ENCODE measurements at regions not wholly inside any gene's neighbourhood (a gene's known extent, or its start where the extent isn't known, plus 50 kb on each side); places are given as distances from the start of the nearest gene placed in this dataset.

- FAIRE-seq: no peak
Measured at GRCh38 chr16:82497139-82497538, 129.6 kb upstream of the CDH13 start.

GRCh38 chr16:82488460-82488859, 138.3 kb upstream of the CDH13 start:
- no peak for FAIRE-seq

DNA sequence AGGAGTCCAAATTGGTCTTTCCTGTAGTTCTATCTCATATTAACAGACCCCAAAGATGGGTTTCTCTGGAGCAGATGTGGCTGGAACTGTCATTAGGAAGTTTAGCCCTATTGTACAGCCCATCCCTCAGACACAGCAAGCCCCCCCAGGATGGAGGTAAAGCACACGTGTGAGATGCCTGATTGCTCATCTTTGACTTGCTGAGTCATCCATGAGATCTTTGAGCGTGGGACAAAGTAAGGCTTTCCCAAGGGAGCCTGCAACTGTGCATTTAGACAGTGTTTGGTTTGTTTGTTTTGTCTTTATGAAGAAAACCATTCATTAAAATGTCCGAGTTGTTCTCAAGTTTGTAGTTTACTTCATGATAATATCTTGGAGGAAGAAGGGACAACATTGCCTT, 145.3 kb upstream of the CDH13 start:
- FAIRE-seq: no peak

GRCh38 chr16:82476786-82477185, 150.0 kb upstream of the CDH13 start:
- FAIRE-seq: no peak

DNA sequence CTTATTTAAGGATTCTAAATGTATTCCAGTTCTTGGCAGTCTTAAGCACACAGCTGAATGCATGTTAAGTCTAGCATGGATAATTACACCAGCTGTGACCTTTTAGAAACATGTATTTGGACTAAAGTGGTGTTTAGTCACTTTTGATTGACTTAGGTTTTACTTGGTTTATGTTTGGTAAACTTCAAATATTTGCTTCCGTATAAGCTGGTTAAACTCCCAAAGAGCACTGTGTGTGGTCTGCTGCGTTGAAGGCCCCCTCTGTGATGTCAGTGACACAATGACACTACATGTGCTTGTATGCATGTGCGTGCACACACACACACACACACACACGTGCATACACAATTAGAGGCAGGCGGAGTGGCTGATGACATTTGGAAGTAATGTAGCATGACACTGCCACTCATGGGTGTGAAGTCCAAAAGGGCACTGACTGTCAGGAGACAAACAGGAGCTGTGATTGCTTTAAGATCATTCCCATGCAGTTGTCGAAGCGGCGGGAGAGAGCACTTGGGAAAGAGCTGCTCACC, 156.1 kb upstream of the CDH13 start:
- FAIRE-seq: no peak

GRCh38 chr16:82470016-82470415, 156.8 kb upstream of the CDH13 start:
- FAIRE-seq: no peak

GRCh38 chr16:82464187-82464586, 162.6 kb upstream of the CDH13 start:
- FAIRE-seq: no peak

GRCh38 chr16:82460766-82461165, 166.0 kb upstream of the CDH13 start:
- FAIRE-seq: no peak

DNA sequence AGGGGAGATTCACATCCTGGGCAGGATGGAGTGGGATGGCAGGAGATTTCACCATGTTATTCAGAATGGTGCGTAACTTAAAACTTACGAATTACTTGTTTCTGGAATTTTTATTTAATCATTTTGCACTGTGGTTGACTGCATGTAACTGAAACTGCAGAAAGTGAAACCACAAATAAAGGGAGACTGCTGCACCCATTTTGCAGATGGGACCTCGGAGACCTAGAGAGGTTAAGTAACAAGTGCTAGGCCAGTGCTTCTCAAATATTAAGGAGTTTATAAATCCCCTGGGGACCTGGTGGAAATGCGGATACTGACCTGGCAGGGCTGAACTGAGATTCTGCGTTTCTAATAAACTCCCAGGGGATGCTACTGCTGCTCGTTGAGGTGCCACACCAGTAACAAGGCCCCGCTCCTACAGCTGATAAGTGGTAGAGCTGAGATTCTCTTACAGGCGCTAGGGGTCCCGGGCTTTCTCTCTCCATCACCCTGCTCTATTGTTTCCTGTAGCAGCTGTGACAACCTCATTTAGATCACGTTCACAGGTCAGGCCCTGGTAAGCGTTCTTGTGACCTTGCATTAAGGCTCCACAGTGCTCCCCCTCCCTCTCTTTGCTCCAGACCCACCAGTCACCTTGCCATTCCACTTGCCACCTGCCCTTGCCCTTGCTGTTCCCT, 167.1 kb upstream of the CDH13 start:
- no peak for FAIRE-seq

DNA sequence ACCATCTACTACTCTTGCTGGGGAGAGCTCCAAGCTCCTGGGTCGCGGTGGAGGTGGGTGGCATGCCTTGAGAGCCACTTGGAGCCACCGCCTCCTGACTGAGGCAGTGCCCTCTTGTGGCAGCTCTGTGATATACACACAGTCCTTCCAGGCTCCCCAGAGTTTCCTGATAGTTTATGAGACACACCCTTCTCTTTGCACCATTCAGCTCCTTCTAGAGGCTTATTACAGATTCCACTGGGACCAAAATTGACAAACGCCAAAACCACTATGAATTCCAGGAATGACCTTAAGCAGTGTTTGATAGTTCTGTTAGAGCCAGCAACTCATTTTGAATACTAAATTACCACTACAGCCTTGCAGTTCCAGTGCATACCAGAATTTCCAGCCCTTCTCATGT, 170.1 kb upstream of the CDH13 start:
- no peak for FAIRE-seq

DNA sequence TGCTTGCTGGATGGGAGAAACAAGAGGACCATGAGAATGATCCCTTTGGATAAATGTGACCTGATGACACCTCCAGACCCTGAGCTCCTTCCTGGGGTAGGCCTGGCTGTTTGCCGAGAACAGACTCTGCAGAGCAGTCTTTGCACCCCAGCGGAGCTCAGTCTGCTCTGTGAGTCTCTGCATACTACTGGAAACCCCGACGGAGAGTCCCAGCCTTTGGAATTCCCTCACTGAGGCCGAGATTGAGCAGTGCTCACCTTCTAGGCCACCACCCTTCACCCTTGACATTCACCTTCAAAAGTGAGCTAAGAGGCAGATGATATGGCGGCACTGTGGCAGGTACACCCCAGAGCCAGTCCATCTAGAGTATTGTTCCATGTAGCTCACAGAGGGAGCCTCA, 172.2 kb upstream of the CDH13 start:
- FAIRE-seq: no peak

GRCh38 chr16:82454152-82454551, 172.6 kb upstream of the CDH13 start:
- FAIRE-seq: no peak

DNA sequence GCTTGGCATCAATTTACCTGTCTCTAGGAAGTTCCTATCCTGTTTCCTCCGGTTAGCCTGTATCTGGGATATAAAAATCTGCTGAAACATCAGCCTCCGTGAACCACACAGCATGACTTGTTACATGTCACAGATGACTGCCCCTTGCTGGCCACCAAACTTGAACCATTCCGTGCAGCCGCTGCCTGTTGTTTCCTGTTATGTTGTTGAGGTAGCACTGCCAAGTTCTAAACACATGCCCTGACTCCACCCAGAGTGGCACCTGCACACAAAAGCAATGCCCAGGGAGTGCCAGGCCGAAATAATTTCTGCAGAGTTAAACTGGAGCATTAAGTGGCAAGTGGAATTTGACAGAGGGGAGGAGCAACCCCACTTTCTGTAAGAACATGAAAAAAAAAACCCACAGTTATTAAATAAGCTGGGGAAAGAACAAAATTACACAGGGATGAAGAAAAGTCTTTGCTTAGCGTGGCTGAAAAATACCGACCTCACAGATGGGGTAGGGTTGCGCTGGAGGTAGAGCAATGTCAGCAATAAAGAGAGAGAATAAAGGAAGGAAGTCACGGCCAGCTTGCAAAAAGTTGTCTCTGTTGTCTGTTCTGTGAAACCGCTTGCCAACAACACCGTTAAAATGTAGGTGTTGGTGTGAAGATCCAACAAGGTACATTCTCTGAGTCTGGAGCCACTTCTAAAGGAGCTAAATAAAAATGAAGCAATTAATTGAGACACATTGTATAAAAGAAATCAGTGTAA, 174.6 kb upstream of the CDH13 start:
- FAIRE-seq: no peak

DNA sequence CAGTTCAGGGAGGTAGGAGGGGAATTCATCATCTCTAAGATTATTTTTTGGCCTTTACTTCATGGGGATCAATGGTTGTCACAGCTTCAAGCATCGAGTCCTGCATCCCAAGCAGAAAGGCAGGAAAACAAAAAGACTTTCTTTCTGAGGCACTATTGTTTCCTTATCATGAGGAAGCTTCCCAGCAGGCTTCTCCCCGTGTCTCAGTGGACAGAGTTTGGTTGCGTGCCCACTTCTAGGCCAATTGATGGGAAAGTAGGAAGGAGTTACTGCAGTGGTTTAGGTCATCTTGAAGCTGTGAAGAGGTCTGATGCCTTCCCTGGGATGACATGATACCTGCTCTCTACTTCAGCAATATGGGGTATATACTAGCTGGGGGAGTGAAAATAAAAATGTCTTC, 175.3 kb upstream of the CDH13 start:
- FAIRE-seq: no peak

- no peak for FAIRE-seq
Measured at GRCh38 chr16:82440336-82440735, 186.4 kb upstream of the CDH13 start.

- no peak for FAIRE-seq
Measured at GRCh38 chr16:82439678-82440293, 187.0 kb upstream of the CDH13 start.

GRCh38 chr16:82433042-82433441, 193.7 kb upstream of the CDH13 start:
- no peak for FAIRE-seq

GRCh38 chr16:82432261-82432660, 194.5 kb upstream of the CDH13 start:
- FAIRE-seq: no peak

DNA sequence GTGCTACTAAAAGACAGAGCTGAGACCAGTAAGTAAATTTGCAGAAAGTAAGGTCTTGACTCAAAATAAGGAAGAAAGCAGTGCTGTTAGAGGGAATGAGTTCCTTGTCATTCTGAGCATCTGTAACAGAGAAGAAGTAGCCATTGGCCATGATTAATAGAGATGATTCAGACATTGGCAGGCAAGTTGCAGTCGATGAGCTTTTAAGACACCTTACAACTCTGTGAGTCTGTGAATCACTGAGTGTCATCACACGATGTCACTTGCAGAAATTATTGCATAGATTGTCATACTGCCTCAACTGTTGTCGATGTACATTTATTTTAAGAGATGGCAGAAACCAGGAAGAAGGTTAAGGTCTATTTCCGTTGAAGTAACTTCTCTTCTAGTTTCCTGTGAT, 201.1 kb upstream of the CDH13 start:
- no peak for FAIRE-seq

- FAIRE-seq: no peak
Measured at GRCh38 chr16:82421851-82422250, 204.9 kb upstream of the CDH13 start.

DNA sequence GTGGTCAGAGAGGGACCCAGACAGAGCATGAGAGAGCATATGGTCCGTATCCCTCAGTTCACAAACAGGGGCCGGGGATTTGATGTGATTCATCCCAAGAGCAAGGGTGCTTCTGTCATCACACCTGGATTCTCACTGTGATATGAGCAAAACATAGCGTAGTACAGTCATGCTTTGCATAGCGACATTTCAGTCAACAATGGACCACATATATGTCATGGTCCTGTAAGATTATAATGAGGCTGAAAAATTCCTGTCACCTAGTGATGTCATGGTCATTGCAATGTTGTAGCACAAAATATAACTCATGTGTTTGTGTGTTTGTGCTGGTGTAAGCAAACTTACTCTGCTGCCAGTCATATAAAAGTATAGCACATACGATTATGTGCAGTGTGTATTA, 207.4 kb upstream of the CDH13 start:
- no peak for FAIRE-seq

- FAIRE-seq: no peak
Measured at GRCh38 chr16:82414476-82414875, 212.3 kb upstream of the CDH13 start.

- no peak for FAIRE-seq
Measured at GRCh38 chr16:82412770-82413169, 214.0 kb upstream of the CDH13 start.

GRCh38 chr16:82405736-82406135, 221.0 kb upstream of the CDH13 start:
- FAIRE-seq: no peak
